ENCODE measurements at regions not wholly inside any gene's neighbourhood (a gene's known extent, or its start where the extent isn't known, plus 50 kb on each side); places are given as distances from the start of the nearest gene placed in this dataset.

DNA sequence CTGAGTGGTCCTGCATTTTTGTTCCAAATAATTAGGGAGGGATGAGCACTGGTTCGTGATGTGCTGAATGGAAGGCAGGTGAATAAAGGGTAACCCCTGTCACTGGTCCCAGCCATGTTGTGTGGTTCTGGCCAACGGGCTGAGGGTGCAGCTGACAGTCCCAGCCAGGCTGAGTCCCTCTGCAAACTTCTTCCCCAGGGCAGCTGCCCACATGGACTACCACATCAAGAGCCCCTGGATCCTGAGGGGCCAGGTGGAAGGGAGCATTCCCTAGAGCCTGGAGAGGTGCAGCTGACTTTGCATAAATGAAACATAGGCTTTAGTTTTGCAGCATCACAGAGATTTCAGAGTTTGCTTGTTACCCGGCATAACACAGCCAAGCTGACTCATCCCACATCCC lies 219.8 kb upstream of the MYT1L start:
- no peak for DNase-seq

DNA sequence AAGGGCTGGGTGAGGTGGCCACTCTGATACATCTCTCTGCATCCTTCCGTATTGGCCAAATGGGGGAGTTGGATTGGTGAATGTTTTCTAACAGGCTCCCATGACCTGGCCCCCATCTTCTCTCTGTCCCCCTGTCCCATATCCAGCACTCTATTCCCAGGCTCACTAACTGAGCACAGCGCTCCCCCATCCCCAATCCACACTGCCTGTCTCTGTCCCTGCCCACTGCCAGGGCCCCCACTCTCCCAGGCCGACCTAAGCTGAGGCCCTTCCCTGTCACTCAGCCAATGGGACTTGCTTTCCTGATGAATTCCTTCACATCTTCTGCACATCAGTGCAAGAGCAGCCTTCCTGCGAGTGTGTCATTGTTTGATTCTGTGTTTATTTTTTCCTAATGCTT lies 216.8 kb upstream of the MYT1L start:
- DNase-seq, result no peak

DNA sequence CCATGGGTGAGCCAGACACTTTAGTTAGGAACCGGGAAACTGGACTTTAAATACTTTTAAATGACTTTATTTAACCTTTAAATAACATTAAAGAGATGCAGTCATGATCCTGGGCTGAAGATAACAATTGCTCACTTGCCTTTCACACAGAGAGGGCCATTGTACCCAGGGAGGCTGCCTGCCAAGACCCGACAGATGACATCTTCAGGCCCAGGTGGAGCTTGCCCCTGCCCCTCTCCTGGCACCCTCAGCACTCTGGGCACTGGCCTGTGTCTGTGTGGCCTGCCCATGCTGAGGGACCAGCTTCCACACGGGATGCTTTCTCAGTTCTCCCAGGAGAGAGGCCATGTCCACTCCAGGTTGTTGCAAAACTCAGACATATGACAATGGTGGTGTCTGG lies 216.4 kb upstream of the MYT1L start:
- DNase-seq, result no peak

DNA sequence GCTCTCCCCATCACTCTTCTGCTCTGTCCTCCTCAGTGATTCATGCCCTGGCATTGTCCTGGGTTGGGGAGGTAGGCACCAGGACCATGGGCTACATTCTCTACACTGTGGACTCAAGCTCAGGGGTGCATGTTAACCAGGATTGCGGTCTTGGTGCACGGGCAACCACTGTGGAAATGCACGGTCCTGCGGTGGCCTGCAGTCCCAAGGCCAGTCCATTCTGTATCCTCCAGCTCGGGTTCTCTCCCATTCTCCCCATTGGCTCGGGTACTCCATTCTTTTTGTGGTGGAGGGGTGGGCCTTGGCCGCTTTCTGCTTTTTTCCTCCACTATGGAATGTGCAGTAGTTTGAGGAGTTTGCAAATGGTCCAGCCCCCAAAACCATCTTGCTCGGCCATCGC lies 215.0 kb upstream of the MYT1L start:
- no peak for DNase-seq

DNA sequence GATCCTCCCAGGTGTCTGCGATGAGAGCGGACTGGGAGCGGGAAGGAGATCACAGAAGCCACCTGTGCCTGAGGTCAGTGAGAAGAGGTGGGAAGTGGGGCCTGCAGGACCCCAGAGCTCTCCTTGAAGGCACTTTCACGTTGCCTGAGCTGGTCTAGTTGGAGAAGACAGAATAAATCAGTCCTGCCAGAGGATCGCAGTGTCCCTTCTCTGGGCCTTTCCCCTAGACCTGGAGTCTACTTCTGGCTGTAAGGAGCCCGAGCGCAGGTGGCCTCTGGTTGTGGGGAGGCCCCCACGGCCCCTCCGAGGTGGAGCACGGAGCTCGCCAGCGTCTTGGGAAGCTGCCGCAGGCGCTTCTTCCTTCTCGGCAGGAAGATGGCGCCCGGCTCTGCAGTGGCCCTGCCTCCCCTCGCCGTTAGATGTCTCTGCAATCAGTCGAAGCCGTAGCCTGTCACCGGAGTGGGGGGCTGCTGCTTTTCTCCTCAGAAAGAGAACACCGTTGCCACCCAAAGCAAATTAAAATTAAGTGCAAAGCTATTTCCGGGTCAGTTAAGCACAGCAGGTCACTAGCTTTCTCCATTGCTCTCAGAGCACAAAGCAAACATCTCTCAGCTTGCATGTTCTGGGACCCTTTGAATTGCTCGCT lies 212.0 kb upstream of the MYT1L start:
- peak; percentile 34 for DNase-seq

DNA sequence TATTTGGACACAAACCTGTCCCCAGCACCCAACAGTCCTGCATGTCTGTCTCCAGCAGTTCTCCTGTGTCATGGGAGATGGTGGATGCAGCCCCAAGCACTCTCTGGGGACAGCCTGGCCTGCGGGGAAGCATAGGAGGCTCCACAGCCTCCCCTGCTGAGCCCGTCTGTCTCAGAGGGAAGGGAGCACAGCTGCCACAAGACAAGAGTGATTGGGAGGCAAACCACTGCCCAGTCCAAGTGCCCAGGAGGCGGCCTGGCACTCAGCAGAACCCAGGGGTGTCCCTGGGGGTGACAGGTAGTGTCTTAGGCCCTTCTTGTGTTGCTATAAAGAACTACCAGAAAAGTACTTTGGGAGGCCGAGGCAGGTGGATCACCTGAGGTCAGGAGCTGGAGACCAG lies 211.2 kb upstream of the MYT1L start:
- DNase-seq, result no peak

DNA sequence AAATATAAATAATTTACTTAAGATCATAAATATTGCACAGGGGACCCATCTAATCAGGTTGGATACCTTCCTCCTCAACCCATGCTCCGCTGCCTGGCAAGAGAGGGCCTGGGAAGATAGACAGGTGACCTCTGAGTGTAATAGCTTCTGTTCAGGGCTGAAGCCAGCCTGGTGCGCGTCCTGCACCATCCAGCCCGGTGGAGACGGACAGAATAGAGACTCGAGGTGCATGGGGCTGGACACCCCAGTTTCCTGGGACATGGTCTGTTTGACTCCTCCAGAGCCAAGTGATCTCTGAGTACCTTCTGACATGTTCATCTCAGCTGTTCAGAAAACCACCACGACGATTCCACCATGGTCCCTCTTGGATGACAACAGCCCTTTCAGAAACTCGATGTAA lies 209.3 kb upstream of the MYT1L start:
- DNase-seq, result no peak

DNA sequence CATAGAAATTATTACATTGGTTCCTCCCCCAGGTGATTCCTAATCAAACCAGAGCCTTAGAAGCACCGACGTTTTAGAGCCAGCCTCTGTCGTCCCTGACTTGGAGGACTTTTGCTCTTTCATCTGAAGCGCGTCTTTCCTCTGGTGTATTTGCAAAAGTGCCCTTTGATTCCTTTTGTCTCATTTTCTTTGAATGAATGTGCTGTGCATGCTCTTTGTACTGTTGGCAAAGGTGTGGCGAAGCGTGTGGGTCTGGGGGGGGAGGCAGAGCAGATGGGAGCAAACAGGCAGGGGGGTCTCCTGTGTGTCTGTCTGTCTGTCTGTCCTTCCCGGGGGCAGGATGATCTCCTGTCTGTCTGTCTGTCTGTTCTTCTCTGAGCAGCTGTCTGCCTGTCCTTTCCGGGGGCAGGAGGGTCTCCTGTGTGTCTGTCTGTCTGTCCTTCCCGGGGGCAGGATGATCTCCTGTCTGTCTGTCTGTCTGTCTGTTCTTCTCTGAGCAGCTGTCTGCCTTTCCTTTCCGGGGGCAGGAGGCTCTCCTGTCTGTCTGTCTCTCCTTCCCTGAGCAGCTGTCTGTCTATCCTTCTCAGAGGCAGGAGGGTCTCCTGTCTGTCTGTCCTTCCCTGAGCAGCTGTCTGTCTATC lies 205.5 kb upstream of the MYT1L start:
- DNase-seq, result peak; percentile 16

DNA sequence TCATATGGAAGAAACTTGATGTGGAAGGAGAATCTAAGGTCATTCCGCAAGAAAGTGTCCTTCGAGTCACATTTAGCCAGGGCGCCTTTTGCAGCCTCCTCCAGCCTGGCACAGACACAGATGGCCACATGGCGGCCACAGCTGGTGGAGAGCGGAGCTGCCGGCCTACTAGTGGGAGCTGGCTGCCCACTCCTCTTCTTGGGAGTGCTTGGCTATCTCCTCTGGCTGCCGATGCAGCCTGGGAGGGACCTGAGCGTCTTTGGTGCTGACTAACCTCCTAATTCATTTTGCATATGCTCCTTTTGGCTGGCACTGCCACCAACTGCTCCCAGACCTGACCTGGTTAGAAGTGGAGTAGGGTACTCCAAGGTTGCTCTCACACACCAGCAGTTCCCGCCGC lies 199.3 kb upstream of the MYT1L start:
- DNase-seq, result no peak

DNA sequence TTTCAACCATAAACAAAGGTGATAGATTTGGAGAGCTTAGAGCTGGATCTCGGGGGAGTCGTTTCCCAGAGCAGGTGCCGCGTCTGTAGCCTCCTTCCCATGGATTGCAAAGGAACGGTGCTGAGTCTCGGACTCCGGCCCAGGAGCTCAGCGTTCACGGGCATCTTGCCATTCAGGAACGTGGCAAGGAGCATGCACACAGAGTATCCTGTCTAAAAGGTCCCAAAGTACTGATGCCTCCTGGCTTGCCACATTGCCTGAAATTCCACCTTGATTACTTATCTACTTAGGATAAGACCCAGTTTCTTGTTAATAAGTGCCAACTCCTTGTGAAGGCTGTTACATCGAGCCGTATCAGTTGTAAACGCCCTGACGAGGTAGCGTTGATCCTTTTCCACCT lies 197.8 kb upstream of the MYT1L start:
- no peak for DNase-seq

DNA sequence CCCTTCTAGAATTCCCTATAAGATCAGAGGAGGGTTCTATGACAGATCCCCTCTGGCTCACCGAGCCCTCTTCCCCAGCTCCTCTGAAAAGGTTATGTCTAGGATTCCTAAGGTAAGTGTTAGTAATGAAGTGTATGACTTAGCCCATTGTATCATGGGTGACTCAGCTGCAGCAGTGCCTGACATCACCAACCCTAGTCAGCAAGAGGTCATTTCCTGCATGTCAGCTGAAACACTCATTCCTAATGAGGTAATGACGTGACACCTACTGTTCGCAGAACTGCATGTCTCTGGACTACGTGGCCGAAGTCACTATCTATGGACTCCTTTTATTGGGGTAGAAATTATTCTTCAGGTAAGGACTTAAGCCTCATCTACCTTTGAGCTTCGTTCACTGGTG lies 196.1 kb upstream of the MYT1L start:
- no peak for DNase-seq

DNA sequence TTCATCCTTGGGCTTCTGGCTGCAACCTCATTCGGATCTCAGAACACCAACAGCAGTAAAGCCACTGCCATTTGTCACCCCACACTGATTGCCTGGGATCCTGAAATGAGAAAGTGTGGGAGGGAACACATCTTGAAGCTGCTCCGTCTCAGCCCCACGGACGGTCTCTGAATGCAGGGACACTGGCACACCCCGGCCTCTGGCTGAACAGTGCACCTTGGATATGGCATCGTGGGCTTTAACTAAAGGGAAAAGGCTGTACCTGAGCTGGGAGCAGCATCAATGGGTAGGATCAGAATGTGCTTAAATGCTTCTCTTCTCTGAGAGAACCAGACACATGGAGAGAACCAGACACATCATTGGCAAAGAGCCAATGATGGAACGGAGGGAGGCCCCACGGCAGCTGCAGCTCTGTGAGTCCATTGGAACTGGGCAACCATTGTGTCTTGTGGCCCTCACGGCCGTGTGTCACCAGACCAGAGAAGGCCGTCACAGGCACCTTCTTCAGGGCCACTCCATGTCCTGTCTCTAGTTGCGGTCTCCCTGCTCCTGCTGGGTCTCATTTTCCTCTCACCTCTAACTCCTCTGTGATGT lies 193.4 kb upstream of the MYT1L start:
- DNase-seq, result no peak

DNA sequence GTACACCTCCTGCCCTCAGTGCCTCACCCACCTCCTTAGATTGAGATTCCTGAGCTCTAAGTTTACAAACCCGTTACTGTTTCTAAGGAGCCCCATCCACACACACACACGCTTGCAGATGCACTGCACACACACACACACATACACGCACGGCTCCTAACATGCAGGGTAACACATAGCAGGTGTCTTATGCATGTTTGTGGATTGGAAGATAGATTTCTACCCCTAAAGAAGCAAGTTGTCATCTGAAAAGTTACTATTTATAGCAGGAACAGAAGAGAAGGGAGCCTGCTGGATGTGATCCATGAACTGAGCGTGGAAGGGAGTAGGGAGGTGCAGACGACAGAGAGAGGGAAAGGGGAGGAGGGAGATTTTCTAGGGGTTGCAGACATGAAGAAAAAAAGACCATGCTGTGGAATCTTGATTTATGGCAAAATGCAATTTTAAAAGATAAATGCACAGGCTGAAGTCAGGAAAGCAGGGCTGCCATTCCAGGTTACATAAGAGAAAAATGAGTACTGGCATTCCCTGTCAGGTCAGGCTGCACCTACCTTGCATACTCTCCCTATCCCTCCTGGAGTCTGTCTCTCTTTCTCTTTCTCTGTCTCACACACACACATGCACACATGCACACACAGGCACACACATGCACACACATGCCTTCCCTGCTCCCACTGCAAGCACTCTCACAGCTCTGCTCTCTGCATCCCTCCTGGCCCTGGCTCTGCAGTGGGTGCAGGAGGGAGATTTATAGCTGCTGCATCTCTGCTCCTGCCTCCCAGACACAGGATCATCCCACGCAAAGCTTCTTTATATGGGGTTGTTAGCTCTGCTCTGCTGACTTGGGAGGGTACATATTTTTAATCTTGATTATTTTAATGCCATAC lies 192.6 kb upstream of the MYT1L start:
- DNase-seq, result no peak

DNA sequence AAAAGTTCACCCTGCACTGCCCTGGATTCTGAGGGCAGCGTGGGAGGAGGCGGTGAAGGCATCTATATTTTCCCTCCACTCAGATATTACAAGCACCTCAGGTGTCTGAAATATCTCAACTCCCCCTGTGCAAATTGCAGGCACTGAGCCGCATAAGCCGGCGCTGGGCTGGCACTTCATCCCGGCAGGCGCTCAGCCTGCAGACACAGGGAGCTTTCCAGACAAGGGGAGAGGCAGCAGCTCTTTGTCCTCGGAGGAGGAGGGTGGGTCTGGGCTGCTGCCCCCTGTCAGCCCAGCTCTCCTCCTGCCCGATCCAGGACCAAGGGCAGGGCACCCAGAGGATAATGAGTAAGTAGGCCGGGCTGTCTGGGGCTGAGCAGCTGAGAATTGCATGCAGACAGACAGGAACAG lies 189.3 kb upstream of the MYT1L start:
- DNase-seq, result no peak

DNA sequence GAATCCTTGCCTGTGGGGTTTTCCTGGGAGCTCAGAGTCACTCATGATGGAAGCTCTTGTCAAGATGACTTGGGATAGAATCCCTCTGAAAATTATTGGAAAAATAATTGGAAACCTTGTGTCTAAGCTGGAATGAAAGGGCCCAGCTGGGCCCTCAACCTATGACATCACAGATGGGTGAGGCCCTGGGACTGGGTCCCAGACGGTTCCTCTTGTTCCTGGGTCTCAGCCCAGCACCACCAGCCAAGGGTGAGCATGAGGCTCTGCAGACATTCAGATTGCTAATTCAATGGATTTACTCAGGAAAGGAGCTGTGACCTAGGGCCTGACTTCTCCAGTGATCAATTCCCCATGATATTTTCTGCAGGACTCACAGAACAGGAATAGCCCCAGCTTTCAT lies 188.3 kb upstream of the MYT1L start:
- DNase-seq, result no peak

DNA sequence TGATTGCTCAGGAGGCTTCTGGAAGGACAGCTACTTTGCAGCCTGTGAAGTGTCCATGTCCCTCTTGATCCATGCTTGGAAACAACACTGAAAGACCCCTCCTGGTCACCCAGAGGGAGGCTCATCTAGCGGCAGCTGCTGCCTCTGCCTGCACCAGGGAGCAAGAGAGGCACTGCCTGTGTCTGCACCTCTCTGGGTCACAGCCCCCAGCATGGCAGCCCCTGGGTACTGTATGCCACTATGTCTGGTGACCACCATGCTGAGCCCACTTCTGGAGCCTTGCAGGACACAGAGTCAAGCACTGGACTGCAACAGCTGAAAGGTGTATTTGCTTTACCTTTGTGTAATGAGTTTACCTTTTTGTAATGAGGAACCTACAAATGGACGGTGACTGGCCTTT lies 186.3 kb upstream of the MYT1L start:
- DNase-seq, result no peak

DNA sequence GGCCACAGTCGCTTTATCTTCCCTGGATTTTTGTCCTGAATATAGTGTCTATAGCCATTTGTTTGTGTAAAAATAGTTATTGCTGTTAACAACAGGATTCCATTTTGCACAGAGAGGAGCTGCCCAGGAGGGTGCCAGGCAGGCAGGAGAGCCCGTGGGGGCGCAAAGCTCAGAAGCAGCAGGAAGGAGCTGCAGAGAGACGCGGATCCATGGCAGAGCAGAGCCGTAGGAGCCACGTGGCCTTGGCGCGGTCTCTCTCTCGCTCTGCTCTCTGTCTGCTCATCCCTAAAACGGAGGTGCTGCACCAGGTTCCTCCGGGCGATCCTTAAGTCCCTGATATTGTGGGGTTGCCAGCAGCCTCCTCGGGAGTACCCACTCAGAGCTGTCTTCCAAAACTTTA lies 185.3 kb upstream of the MYT1L start:
- no peak for DNase-seq

DNA sequence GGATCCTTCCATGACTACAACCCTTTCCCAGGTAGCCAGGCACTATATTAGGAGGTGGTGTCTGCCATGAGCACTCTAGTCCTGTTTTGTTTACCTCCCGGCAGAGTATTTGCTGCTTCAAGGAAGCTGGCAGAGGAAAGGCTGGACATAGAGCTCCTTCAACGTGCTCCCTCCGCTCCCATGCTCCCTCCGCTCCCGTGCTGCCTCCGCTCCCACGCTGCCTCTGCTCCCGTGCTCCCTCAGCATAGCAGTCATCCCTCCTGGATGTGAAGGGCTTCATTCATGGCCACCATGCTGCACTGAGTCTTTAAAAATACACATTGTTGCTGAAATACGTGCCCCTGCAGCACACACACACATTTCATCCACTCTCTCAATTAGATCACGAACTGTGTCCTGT lies 181.9 kb upstream of the MYT1L start:
- no peak for DNase-seq

DNA sequence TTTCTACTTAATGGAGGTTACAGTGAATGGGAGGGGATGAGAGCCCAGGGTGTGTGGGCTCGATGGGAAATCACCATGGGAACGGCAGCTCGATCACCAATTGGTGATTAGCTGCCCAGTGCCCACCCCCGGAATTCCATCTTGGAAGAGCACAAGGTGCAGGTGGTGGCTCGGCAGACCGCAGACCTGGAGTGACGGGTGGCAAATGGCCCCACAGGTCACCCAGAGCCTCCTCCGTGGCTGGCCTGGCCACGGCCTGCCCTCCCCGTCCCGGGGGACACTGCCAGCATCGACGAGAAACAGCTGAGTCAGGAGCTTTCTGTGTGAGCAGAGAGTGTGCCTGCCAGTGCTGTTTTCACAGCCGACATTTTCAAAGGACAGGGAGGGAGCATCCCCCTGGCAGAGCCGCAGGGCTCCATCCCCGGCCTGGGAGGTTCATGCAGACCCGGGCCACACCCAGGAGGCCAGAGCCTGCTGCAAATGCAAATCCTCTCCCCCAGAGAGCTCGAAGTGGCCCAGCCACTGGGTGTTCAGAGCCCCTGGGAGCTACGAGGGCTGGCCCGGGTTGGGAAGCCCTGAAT lies 176.4 kb upstream of the MYT1L start:
- no peak for DNase-seq

DNA sequence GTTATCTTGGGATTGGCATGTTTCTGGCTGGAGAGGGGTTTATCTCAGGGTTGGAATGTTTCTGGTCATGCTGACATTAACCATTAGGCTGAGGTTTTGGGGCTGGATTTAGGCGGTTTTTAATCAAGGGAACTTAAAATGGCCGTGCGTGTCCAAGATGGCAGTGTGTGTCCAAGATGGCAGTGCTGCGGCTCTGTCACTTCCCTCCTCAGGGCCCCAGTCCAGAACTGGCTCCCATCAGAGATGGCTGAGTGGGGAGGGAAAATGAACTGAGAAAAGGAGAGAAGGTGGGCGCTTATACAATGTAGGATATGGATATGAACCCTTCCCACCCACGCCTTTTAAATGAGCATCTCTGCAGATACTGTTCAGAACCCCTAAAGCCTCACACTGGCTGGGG lies 175.5 kb upstream of the MYT1L start:
- DNase-seq, result no peak

DNA sequence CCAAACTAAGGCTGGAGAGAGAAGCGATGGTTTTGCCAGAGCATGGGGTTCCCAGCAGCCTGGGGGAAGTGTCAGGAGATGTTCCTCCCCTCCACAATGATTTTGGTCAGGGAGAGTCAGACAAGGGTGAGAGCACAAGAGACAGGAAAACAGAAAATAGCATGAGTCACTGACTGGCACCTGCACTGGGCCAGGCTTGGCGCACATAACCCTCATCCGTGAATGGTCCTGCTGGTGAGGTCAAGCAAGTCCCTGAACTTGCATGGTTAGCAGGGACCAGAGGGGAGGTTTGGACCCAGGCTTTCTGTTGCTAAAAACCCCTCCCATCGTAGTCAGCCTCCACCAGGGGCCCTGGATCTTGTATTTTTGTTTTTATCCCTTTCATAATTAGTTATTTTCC lies 174.5 kb upstream of the MYT1L start:
- no peak for DNase-seq

DNA sequence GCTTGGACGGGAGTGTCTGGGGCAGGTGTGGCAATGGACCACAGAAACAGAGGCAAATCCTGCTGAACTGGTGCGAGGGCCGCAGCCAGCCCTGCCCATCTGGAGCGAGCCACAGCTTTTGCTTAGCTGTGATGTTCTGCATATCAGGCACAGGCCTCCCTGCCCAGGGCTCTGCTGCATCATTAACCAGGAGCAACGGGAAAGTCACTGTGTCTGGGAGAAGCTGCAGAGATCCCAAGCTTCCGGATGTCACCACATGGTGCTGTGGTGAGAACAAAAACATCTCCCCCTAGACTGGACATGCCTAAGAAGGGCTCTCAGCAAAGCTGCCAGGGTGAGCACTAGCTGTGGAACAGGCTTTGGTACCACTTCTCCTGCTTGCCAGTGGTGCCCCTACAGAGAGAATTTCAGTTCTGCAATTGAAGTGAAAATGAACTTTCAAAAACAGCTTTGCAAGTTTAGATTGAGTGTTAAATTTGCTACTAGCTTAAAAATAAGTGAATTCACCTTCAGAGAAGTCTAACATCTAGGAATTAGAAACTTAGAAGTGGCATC lies 172.9 kb upstream of the MYT1L start:
- DNase-seq, result no peak

DNA sequence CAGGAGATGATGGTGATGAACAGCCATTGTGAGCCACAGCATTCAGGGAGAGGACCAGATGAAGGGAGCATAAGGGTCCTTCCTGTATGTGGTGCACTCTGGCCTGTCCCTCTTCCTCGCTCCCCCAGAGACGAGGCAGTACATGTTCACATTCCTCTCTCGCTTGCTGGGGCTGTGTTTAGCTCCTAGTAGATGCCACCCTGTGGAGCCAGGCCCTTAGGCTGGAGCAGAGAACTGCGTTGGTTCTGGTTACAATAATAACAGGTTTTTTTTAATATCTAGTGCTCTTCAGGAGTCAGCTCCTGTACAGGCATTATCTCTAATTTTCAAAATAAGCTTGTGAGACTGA lies 171.1 kb upstream of the MYT1L start:
- no peak for DNase-seq

All from NCI-H774 (cell line).